ENCODE measurements at regions not wholly inside any gene's neighbourhood (a gene's known extent, or its start where the extent isn't known, plus 50 kb on each side); places are given as distances from the start of the nearest gene placed in this dataset.
A peak's percentile ranks its signal among the peaks of the same experiment; 100 is the strongest.

DNA sequence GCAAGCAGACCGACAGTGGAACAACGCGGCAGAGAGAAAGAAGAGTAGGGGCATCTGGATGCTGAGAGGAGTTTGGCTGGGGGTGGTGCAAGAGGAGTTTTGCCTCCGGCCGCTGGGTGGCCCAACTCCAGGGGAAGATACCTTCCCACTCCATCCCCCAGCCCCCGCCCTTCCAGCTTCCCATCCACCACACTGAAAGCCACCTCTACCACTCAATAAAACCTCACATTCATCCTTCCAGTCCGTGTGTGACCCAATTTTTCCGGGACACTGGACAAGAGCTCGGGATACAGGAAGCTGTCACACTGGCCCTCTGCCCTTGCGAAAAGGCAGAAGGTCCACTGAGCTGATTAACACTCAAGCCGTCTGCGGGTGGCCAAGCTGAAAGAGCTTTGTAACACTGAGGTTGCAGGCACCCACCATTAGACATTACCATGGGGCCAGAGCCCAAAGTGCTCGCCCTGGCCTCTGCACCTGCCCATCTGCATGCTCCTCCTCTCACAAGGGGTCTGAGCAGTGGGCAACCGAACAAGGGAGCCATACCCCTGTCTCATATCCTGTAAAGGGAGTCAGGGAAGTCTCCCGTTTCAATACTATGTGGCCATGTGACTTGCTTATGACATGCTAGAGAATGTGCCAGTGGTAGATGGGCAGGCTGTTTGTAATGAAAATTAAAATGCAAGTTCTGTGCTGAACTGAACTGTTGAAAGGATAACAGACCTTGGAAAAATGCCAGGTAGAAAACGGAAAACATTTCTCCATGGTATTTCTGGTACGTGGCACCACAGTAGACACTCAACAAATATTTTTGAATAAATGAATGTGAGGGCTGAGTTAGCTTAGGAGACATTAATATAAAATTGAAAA lies 205.1 kb upstream of the STARD13 start:
- H3K27me3 ChIP-seq, result no peaks in the 10 kb centered on the region
- H3K4me1 ChIP-seq, result peaks cover 0 to 27% (median 2%) of the 10 kb centered on the region in 4 donors
- 72 to 74% methylated on average over 17 of the region's 17 CpGs for WGBS, 2 donors
- TF ChIP-seq, protein P1, sequence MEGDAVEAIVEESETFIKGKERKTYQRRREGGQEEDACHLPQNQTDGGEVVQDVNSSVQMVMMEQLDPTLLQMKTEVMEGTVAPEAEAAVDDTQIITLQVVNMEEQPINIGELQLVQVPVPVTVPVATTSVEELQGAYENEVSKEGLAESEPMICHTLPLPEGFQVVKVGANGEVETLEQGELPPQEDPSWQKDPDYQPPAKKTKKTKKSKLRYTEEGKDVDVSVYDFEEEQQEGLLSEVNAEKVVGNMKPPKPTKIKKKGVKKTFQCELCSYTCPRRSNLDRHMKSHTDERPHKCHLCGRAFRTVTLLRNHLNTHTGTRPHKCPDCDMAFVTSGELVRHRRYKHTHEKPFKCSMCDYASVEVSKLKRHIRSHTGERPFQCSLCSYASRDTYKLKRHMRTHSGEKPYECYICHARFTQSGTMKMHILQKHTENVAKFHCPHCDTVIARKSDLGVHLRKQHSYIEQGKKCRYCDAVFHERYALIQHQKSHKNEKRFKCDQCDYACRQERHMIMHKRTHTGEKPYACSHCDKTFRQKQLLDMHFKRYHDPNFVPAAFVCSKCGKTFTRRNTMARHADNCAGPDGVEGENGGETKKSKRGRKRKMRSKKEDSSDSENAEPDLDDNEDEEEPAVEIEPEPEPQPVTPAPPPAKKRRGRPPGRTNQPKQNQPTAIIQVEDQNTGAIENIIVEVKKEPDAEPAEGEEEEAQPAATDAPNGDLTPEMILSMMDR (IDR thresholded peaks at IDR 0.05), result no peak
- TF ChIP-seq EP300 (IDR thresholded peaks at IDR 0.05) (no peak), POLR2A (IDR thresholded peaks at IDR 0.05) (no peak)
- no peaks in the 10 kb centered on the region for H3K9me3 ChIP-seq
- H3K36me3 ChIP-seq, result no peaks in the 10 kb centered on the region
- no peak for DNase-seq (ENCODE audit: low spot score in 2 of 2)
- H3K4me3 ChIP-seq, result no peak overlapping the region
- peak overlapping the region in 2 of 4 donors; percentile 21 to 63 for H3K27ac ChIP-seq

GRCh38 chr13:33493672-33494365 lies 208.3 kb upstream of the STARD13 start:
- H3K4me1 ChIP-seq, result peaks cover 0 to 7% (median 2%) of the 10 kb centered on the region in 4 donors
- H3K9me3 ChIP-seq, result no peaks in the 10 kb centered on the region
- H3K36me3 ChIP-seq, result no peaks in the 10 kb centered on the region
- TF ChIP-seq, protein P1 (IDR thresholded peaks at IDR 0.05), result no peak
- TF ChIP-seq POLR2A (IDR thresholded peaks at IDR 0.05) (no peak), EP300 (IDR thresholded peaks at IDR 0.05) (no peak)
- no peak overlapping the region for H3K4me3 ChIP-seq
- no peak for DNase-seq (ENCODE audit: low spot score in 2 of 2)
- H3K27me3 ChIP-seq, result no peaks in the 10 kb centered on the region
- H3K27ac ChIP-seq, result no peak overlapping the region
- WGBS, 2 donors, result 70 to 75% methylated on average over 6 of the region's 6 CpGs

DNA sequence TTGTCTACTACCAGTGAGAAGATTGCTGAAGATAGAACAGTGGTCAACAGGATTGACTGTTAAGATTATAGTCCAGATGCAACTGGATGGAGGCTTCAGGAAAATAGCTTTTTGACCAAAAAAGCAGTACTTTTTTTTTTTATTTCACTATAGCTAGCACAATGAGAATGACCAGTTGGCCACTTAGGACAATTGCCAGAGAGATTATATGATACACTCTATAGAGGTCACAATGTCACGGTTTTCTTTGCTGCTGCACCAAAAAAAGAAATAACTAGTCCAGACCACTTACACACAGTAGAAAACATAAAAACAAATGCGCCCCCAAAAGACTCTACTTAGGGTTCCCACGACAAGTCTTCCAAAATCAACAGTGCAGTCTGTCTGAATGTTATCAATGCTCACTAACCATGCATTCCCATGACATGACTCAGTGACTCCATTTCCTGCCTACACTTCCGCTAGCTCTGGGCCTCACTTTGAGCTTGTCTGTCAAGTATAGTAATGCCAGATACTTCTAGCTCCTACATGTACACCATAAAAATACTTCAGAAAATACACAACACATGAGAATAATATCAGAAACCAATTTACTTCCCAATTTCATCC lies 209.1 kb upstream of the STARD13 start:
- Histone ChIP-seq H3K4me3 (no peak overlapping the region), H3K36me3 (no peaks in the 10 kb centered on the region), H3K9me3 (no peaks in the 10 kb centered on the region), H3K27ac (peak overlapping the region in 1 of 4 donors; percentile 21), H3K4me1 (peaks cover 0 to 7% (median 2%) of the 10 kb centered on the region in 4 donors), H3K27me3 (no peaks in the 10 kb centered on the region)
- TF ChIP-seq, protein P1 (IDR thresholded peaks at IDR 0.05), result no peak
- TF ChIP-seq EP300 (IDR thresholded peaks at IDR 0.05), result peak in 1 of 2 donors; percentile 53
- DNase-seq (ENCODE audit: low spot score in 2 of 2), result no peak
- WGBS, 2 donors, result 55 to 59% methylated on average over 4 of the region's 4 CpGs

DNA sequence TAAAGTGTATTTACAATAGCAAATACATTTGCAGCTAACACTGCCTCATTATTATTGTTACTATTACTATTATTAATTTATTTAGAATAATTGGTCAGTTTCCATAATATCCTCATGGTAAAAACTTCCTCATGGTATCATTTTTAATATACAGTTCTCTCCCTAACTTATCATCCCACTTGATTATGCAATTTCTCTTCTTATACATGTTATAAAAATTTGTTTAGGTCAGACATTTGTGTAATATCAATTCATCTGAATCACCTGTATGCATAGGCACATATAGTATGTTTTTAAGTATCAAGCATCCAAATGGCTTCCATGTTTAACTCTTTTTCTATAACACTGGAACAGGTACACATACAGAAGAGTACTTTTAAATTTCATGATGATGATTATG lies 210.8 kb upstream of the STARD13 start:
- Histone ChIP-seq H3K36me3 (no peaks in the 10 kb centered on the region), H3K9me3 (no peaks in the 10 kb centered on the region), H3K27ac (no peak overlapping the region), H3K4me1 (peaks cover 0 to 7% (median 2%) of the 10 kb centered on the region in 4 donors), H3K4me3 (no peak overlapping the region), H3K27me3 (no peaks in the 10 kb centered on the region)
- no peak for DNase-seq (ENCODE audit: low spot score in 2 of 2)
- no peak for TF ChIP-seq POLR2A (IDR thresholded peaks at IDR 0.05)
- TF ChIP-seq, protein P1 (IDR thresholded peaks at IDR 0.05), result no peak
- TF ChIP-seq EP300 (IDR thresholded peaks at IDR 0.05), result no peak
